ENCODE measurements at regions not wholly inside any gene's neighbourhood (a gene's known extent, or its start where the extent isn't known, plus 50 kb on each side); places are given as distances from the start of the nearest gene placed in this dataset.

- no peak for DNase-seq
- intact Hi-C loops (cut with micrococcal nuclease), result no loop called here
- Mint-ChIP-seq H3K9me3 (peaks cover 9% of the 10 kb centered on the region), H3K4me1 (ENCODE audit: low read depth) (no peaks in the 10 kb centered on the region), H3K4me3 (no peak overlapping the region), H3K27me3 (no peaks in the 10 kb centered on the region), H3K36me3 (ENCODE audit: low read depth) (no peaks in the 10 kb centered on the region), H3K27ac (no peak overlapping the region)
- TF ChIP-seq CTCF (IDR thresholded peaks at IDR 0.05), result no peak
- ChIA-PET POLR2A (no interaction called here), CTCF (no interaction called here)
- ATAC-seq, result no peak
Measured at GRCh38 chr18:32875625-32876024, 102.8 kb upstream of the KLHL14 start.

- DNase-seq, result no peak
- Mint-ChIP-seq H3K4me3 (no peak overlapping the region), H3K36me3 (ENCODE audit: low read depth) (no peaks in the 10 kb centered on the region), H3K4me1 (ENCODE audit: low read depth) (no peaks in the 10 kb centered on the region), H3K9me3 (peaks cover 5% of the 10 kb centered on the region), H3K27ac (no peak overlapping the region), H3K27me3 (no peaks in the 10 kb centered on the region)
- intact Hi-C loops (cut with micrococcal nuclease), result no loop called here
- ATAC-seq, result no peak
- CTCF ChIA-PET, result no interaction called here
- POLR2A ChIA-PET, result no interaction called here
- no peak for TF ChIP-seq CTCF (IDR thresholded peaks at IDR 0.05)
Measured at GRCh38 chr18:32871786-32872185, 99.0 kb upstream of the KLHL14 start.

- no peak for TF ChIP-seq CTCF (IDR thresholded peaks at IDR 0.05)
- Mint-ChIP-seq H3K27ac (no peak overlapping the region), H3K4me1 (ENCODE audit: low read depth) (no peaks in the 10 kb centered on the region), H3K4me3 (no peak overlapping the region), H3K27me3 (no peaks in the 10 kb centered on the region), H3K36me3 (ENCODE audit: low read depth) (no peaks in the 10 kb centered on the region), H3K9me3 (peaks cover 2% of the 10 kb centered on the region)
- DNase-seq (no peak), ATAC-seq (no peak)
- intact Hi-C loops (cut with micrococcal nuclease), result no loop called here
- ChIA-PET CTCF (no interaction called here), POLR2A (no interaction called here)
Measured at GRCh38 chr18:32870611-32871010, 97.8 kb upstream of the KLHL14 start.

- intact Hi-C loops (cut with micrococcal nuclease), result no loop called here
- ChIA-PET CTCF (no interaction called here), POLR2A (no interaction called here)
- no peak for DNase-seq
- Mint-ChIP-seq H3K9me3 (no peaks in the 10 kb centered on the region), H3K27ac (no peak overlapping the region), H3K4me3 (no peak overlapping the region), H3K4me1 (ENCODE audit: low read depth) (no peaks in the 10 kb centered on the region), H3K27me3 (no peaks in the 10 kb centered on the region), H3K36me3 (ENCODE audit: low read depth) (no peaks in the 10 kb centered on the region)
- no peak for ATAC-seq
- TF ChIP-seq CTCF (IDR thresholded peaks at IDR 0.05), result no peak
Measured at GRCh38 chr18:32868406-32868805, 95.6 kb upstream of the KLHL14 start.

GRCh38 chr18:32867936-32868335, 95.1 kb upstream of the KLHL14 start:
- TF ChIP-seq CTCF (IDR thresholded peaks at IDR 0.05), result no peak
- intact Hi-C loops (cut with micrococcal nuclease), result no loop called here
- ChIA-PET CTCF (no interaction called here), POLR2A (no interaction called here)
- DNase-seq (no peak), ATAC-seq (no peak)
- Mint-ChIP-seq H3K36me3 (ENCODE audit: low read depth) (no peaks in the 10 kb centered on the region), H3K4me3 (no peak overlapping the region), H3K9me3 (no peaks in the 10 kb centered on the region), H3K27ac (no peak overlapping the region), H3K27me3 (no peaks in the 10 kb centered on the region), H3K4me1 (ENCODE audit: low read depth) (no peaks in the 10 kb centered on the region)

All from activated CD8-positive, alpha-beta T cell treated with anti-CD3 and anti-CD28 coated beads for 36 hours (primary cell).